NCI-H1105 (cell line): ENCODE measurements at regions not wholly inside any gene's neighbourhood (a gene's known extent, or its start where the extent isn't known, plus 50 kb on each side); places are given as distances from the start of the nearest gene placed in this dataset.
"Not testable (repeated sequence)": the region's sequence is repeated elsewhere in the genome, so short reads cannot be mapped to it uniquely, and the experiment has no call there.

Source experiments
- DNase-seq: peaks from one replicate; lab custom pipeline; 2025; lab: John Stamatoyannopoulos, UW

GRCh38 chr15:30030345-30030744 lies 52.4 kb upstream of the GOLGA8J start:
- no peak for DNase-seq

- no peak for DNase-seq
These were observed 58.9 kb upstream of the GOLGA8J start for GRCh38 chr15:30023798-30024295.

GRCh38 chr15:30010746-30011145 lies 72.0 kb upstream of the GOLGA8J start:
- DNase-seq: no peak

GRCh38 chr15:30008156-30008555 lies 74.6 kb upstream of the GOLGA8J start:
- DNase-seq: no peak

GRCh38 chr15:30001602-30002001 lies 81.2 kb upstream of the GOLGA8J start:
- DNase-seq: no peak

GRCh38 chr15:29998033-29998432 lies 84.7 kb upstream of the GOLGA8J start:
- no peak for DNase-seq

GRCh38 chr15:29997499-29997898 lies 85.3 kb upstream of the GOLGA8J start:
- no peak for DNase-seq

GRCh38 chr15:29994284-29994683 lies 88.5 kb upstream of the GOLGA8J start:
- DNase-seq: no peak

GRCh38 chr15:29990954-29991353 lies 91.8 kb upstream of the GOLGA8J start:
- DNase-seq: no peak

- no peak for DNase-seq
These were observed 92.7 kb upstream of the GOLGA8J start for GRCh38 chr15:29990035-29990434.

- DNase-seq: no peak
These were observed 94.1 kb upstream of the GOLGA8J start for GRCh38 chr15:29988701-29989100.

- DNase-seq: no peak
These were observed 95.8 kb upstream of the GOLGA8J start for GRCh38 chr15:29986946-29987345.

- no peak for DNase-seq
These were observed 104.1 kb upstream of the GOLGA8J start for GRCh38 chr15:29978411-29979382.

GRCh38 chr15:29974056-29974455 lies 108.7 kb upstream of the GOLGA8J start:
- not testable (repeated sequence) for DNase-seq

- DNase-seq: no peak
These were observed 110.7 kb upstream of the GOLGA8J start for GRCh38 chr15:29972051-29972450.

GRCh38 chr15:29970402-29970695 lies 112.4 kb upstream of the GOLGA8J start:
- DNase-seq: no peak

- DNase-seq: no peak
These were observed 113.0 kb upstream of the GOLGA8J start for GRCh38 chr15:29969562-29970401.

GRCh38 chr15:29968895-29969561 lies 113.7 kb upstream of the GOLGA8J start:
- DNase-seq: no peak

- no peak for DNase-seq
These were observed 114.5 kb upstream of the GOLGA8J start for GRCh38 chr15:29968099-29968894.

- no peak for DNase-seq
These were observed 120.3 kb upstream of the GOLGA8J start for GRCh38 chr15:29962407-29962806.

GRCh38 chr15:29959384-29960137 lies 123.2 kb upstream of the GOLGA8J start:
- no peak for DNase-seq
